ENCODE measurements at regions not wholly inside any gene's neighbourhood (a gene's known extent, or its start where the extent isn't known, plus 50 kb on each side); places are given as distances from the start of the nearest gene placed in this dataset.

DNA sequence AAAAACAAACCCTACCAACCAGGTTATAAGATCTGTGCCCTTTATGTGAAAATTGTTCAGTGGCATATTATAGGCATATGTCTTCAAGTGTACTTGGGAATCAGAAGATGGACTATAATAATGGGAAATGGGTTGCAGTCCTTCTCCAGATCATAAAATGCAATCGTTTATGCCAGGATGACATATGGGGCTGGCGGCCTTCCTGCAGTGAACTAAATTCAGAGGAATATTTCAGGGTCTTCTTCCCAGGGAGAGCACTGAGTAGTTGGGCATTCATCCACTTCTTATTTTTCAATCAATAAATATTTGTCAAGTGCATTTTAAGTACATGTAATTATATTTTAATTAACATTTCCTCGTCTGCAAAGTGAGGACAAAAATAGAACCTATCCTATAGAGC lies 176.2 kb upstream of the CNR1 start:
- 87% methylated on average over 3 of the region's 3 CpGs; no CpG with 5 or more reads in 1 of the 2 experiments for WGBS, 2 experiments (ENCODE audit: insufficient coverage in 1 of 2, insufficient read length in 1 of 2)

DNA sequence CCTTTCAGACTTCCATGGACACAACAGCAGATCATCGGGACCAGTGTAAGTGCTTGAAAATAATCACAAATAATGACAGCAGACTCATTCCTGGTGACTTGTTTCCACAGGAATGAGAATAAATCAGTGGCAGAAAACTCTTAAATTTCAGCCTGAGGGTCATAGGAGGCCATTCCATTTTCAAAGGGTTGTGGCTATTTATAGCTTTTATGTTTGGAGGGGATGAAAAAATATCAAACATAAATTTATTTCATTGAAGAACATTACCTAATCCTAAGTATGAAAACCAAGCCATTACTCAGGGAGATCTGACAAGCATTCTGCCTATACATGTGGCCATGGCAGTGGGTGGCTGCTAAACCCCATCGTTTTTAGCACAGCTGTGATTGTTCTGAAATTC lies 173.6 kb upstream of the CNR1 start:
- Histone ChIP-seq H3K9ac (ENCODE audit: extremely low read depth, low read length, poor library complexity, severe bottlenecking) (no peak overlapping the region), H3K4me1 (ENCODE audit: control insufficient read depth, insufficient read depth, low read length) (no peaks in the 10 kb centered on the region), H3K9me3 (ENCODE audit: control insufficient read depth, low read length) (no peaks in the 10 kb centered on the region), H3K4me3 (ENCODE audit: low read length) (no peak overlapping the region), H3K27me3 (ENCODE audit: control insufficient read depth, insufficient read depth, low read length, poor library complexity, severe bottlenecking) (no peaks in the 10 kb centered on the region), H3K36me3 (ENCODE audit: control insufficient read depth, insufficient read depth, low read length) (no peaks in the 10 kb centered on the region), H3K27ac (ENCODE audit: low read depth, low read length) (no peak overlapping the region)
- 75 to 79% methylated on average over 2 of the region's 2 CpGs for WGBS, 2 experiments (ENCODE audit: insufficient coverage in 1 of 2, insufficient read length in 1 of 2)
- TF ChIP-seq, protein P1, sequence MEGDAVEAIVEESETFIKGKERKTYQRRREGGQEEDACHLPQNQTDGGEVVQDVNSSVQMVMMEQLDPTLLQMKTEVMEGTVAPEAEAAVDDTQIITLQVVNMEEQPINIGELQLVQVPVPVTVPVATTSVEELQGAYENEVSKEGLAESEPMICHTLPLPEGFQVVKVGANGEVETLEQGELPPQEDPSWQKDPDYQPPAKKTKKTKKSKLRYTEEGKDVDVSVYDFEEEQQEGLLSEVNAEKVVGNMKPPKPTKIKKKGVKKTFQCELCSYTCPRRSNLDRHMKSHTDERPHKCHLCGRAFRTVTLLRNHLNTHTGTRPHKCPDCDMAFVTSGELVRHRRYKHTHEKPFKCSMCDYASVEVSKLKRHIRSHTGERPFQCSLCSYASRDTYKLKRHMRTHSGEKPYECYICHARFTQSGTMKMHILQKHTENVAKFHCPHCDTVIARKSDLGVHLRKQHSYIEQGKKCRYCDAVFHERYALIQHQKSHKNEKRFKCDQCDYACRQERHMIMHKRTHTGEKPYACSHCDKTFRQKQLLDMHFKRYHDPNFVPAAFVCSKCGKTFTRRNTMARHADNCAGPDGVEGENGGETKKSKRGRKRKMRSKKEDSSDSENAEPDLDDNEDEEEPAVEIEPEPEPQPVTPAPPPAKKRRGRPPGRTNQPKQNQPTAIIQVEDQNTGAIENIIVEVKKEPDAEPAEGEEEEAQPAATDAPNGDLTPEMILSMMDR (conservative IDR thresholded peaks at IDR 0.05) = no peak
- H3K4me1 Mint-ChIP-seq = no peaks in the 10 kb centered on the region
- peaks cover 2% of the 10 kb centered on the region for H3K36me3 Mint-ChIP-seq (ENCODE audit: low read depth)
- H3K4me3 Mint-ChIP-seq = no peak overlapping the region
- no peak for DNase-seq
- peaks cover 2% of the 10 kb centered on the region for H3K27me3 Mint-ChIP-seq (ENCODE audit: insufficient read depth)
- no peak overlapping the region for H3K27ac Mint-ChIP-seq
- H3K9me3 Mint-ChIP-seq = peaks cover 12% of the 10 kb centered on the region

More for the DNA sequence above, 176.2 kb upstream of the CNR1 start:
- Mint-ChIP-seq H3K9me3 (peaks cover 6% of the 10 kb centered on the region), H3K27me3 (ENCODE audit: insufficient read depth) (no peaks in the 10 kb centered on the region), H3K4me1 (no peaks in the 10 kb centered on the region), H3K27ac (no peak overlapping the region), H3K36me3 (ENCODE audit: low read depth) (no peaks in the 10 kb centered on the region), H3K4me3 (no peak overlapping the region)
- Histone ChIP-seq H3K27ac (ENCODE audit: low read depth, low read length) (no peak overlapping the region), H3K9ac (ENCODE audit: extremely low read depth, low read length, poor library complexity, severe bottlenecking) (no peak overlapping the region), H3K4me3 (ENCODE audit: low read length) (no peak overlapping the region), H3K36me3 (ENCODE audit: control insufficient read depth, insufficient read depth, low read length) (no peaks in the 10 kb centered on the region), H3K9me3 (ENCODE audit: control insufficient read depth, low read length) (no peaks in the 10 kb centered on the region), H3K4me1 (ENCODE audit: control insufficient read depth, insufficient read depth, low read length) (no peaks in the 10 kb centered on the region), H3K27me3 (ENCODE audit: control insufficient read depth, insufficient read depth, low read length, poor library complexity, severe bottlenecking) (no peaks in the 10 kb centered on the region)
- TF ChIP-seq, protein P1 (conservative IDR thresholded peaks at IDR 0.05) = no peak
- DNase-seq = no peak

DNA sequence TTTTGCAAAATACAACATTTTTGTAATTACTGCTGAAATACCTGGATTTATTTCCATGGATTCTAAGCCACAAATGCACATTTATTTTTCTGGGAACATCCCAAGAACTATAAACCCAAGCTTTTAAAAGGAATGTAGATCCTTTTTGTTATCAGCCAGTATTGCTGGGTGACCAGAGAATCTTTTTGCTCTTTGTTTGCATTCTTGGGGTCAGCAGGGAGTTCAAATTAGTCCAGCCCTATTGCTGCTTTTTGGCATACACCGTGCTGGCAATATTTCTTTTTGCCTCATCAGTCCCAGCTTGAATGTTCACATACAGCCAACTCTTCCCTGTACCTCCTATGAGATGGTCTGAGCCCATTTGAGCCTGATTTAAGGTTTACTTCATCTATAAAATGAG lies 155.2 kb upstream of the CNR1 start:
- Histone ChIP-seq H3K9me3 (ENCODE audit: control insufficient read depth, low read length) (no peaks in the 10 kb centered on the region), H3K4me3 (ENCODE audit: low read length) (no peak overlapping the region), H3K27me3 (ENCODE audit: control insufficient read depth, insufficient read depth, low read length, poor library complexity, severe bottlenecking) (no peaks in the 10 kb centered on the region), H3K27ac (ENCODE audit: low read depth, low read length) (no peak overlapping the region), H3K9ac (ENCODE audit: extremely low read depth, low read length, poor library complexity, severe bottlenecking) (no peak overlapping the region), H3K4me1 (ENCODE audit: control insufficient read depth, insufficient read depth, low read length) (no peaks in the 10 kb centered on the region), H3K36me3 (ENCODE audit: control insufficient read depth, insufficient read depth, low read length) (no peaks in the 10 kb centered on the region)
- no peak overlapping the region for H3K27ac Mint-ChIP-seq
- H3K4me3 Mint-ChIP-seq = no peak overlapping the region
- no peak for DNase-seq
- TF ChIP-seq, protein P1 (conservative IDR thresholded peaks at IDR 0.05) = no peak
- no peaks in the 10 kb centered on the region for H3K36me3 Mint-ChIP-seq (ENCODE audit: low read depth)
- no peaks in the 10 kb centered on the region for H3K9me3 Mint-ChIP-seq
- H3K27me3 Mint-ChIP-seq (ENCODE audit: insufficient read depth) = peaks cover 2% of the 10 kb centered on the region
- H3K4me1 Mint-ChIP-seq = peaks cover 4% of the 10 kb centered on the region
- WGBS, 2 experiments (ENCODE audit: insufficient coverage in 1 of 2, insufficient read length in 1 of 2) = 84 to 100% methylated on average over 1 of the region's 1 CpG

All from endodermal cell (in vitro differentiated cells).